ENCODE measurements at regions not wholly inside any gene's neighbourhood (a gene's known extent, or its start where the extent isn't known, plus 50 kb on each side); places are given as distances from the start of the nearest gene placed in this dataset.

GRCh38 chr9:95756986-95757385 lies 118.5 kb upstream of the ERCC6L2 start (continued):
- no peak for TF ChIP-seq MAX (IDR thresholded peaks at IDR 0.05)
- no peak for TF ChIP-seq CBX3 (IDR thresholded peaks at IDR 0.05; ENCODE audit: low read depth)
- no peak for TF ChIP-seq ELF1 (IDR thresholded peaks at IDR 0.05; ENCODE audit: borderline replicate concordance, low read depth)
- TF ChIP-seq POLR2AphosphoS5 (IDR thresholded peaks at IDR 0.05; ENCODE audit: low read depth, low read length) = no peak

GRCh38 chr9:95756101-95756500 lies 119.4 kb upstream of the ERCC6L2 start:
- H3K4me3 ChIP-seq (replicated peaks in 1 of 2; ENCODE audit: low read depth in 1 of 2, low read length in 2 of 2) = no peak overlapping the region
- H4K20me1 ChIP-seq (ENCODE audit: insufficient read depth) = no peaks in the 10 kb centered on the region
- ChIA-PET RAD21 (ENCODE audit: low non-redundant PET in 1 of 2, low total read pairs in 2 of 2, uncharacterized antibody in 2 of 2, unreplicated experiment in 2 of 2) (no interaction called here), CTCF (interaction anchor here (1.9 kb wide), 1 partner anchor 20 kb away, joined by 8 read pairs; no protein-coding TSS in a partner anchor), POLR2A (no interaction called here)
- no peaks in the 10 kb centered on the region for H3K9me2 ChIP-seq (ENCODE audit: insufficient read depth)
- no peak overlapping the region for H2AFZ ChIP-seq (ENCODE audit: low read depth, low read length, poor library complexity, severe bottlenecking)
- no peaks in the 10 kb centered on the region for H3K27me3 ChIP-seq (ENCODE audit: insufficient read depth, low read length)
- no peak for TF ChIP-seq CTCF (IDR thresholded peaks at IDR 0.05 in 2 of 3, conservative IDR thresholded peaks at IDR 0.05 in 1 of 3; ENCODE audit: borderline replicate concordance in 1 of 3, insufficient read depth in 1 of 3, low read depth in 2 of 3, low read length in 2 of 3)
- no peak for TF ChIP-seq YY1 (IDR thresholded peaks at IDR 0.05; ENCODE audit: extremely low read depth, insufficient replicate concordance, low read depth, low read length)
- no peak for TF ChIP-seq POLR2AphosphoS5 (IDR thresholded peaks at IDR 0.05; ENCODE audit: low read depth, low read length)
- no peaks in the 10 kb centered on the region for H3K9me3 ChIP-seq (ENCODE audit: control insufficient read depth in 1 of 2, insufficient read depth in 1 of 2, low read depth in 1 of 2, low read length in 2 of 2)
- no peak overlapping the region for H3K27ac ChIP-seq (ENCODE audit: low read depth, low read length)
- intact Hi-C loops (cut with micrococcal nuclease) = no loop called here
- no peak overlapping the region for H3K9ac ChIP-seq (ENCODE audit: low read length)
- H3K4me1 ChIP-seq (ENCODE audit: control insufficient read depth in 1 of 2, insufficient read depth in 2 of 2, low read length in 2 of 2) = no peaks in the 10 kb centered on the region
- DNase-seq (ENCODE audit: low read depth, low spot score) = no peak
- BruUV-seq (replicated peaks) = no TSS peak
- ATAC-seq = no peak
- no peak overlapping the region for H3K4me2 ChIP-seq (ENCODE audit: low read length)
- H3K36me3 ChIP-seq (ENCODE audit: control insufficient read depth in 1 of 2, insufficient read depth in 2 of 2, low read length in 2 of 2) = no peaks in the 10 kb centered on the region
- no peaks in the 10 kb centered on the region for H3K79me2 ChIP-seq (ENCODE audit: insufficient read depth, low read length)
